ENCODE measurements at regions not wholly inside any gene's neighbourhood (a gene's known extent, or its start where the extent isn't known, plus 50 kb on each side); places are given as distances from the start of the nearest gene placed in this dataset.

GRCh38 chr6:115393821-115394220, 666.9 kb downstream of the FRK start:
- DNase-seq (ENCODE audit: low read depth, low spot score): no peak
- no peak overlapping the region for H3K9ac ChIP-seq (ENCODE audit: insufficient read length)
- H3K4me3 ChIP-seq: no peak overlapping the region
- no peaks in the 10 kb centered on the region for H3K36me3 ChIP-seq (ENCODE audit: insufficient read depth, low read length)
- TF ChIP-seq FOXP2 (optimal IDR thresholded peaks at IDR 0.05; ENCODE audit: control extremely low read depth, extremely low read length, insufficient read depth): no peak
- TF ChIP-seq EZH2 (IDR thresholded peaks at IDR 0.05): no peak
- TF ChIP-seq POLR2AphosphoS5 (IDR thresholded peaks at IDR 0.05; ENCODE audit: borderline replicate concordance, low read depth, low read length): no peak
- H3K27ac ChIP-seq: no peak overlapping the region
- no peaks in the 10 kb centered on the region for H3K9me3 ChIP-seq (ENCODE audit: low read depth, low read length)

DNA sequence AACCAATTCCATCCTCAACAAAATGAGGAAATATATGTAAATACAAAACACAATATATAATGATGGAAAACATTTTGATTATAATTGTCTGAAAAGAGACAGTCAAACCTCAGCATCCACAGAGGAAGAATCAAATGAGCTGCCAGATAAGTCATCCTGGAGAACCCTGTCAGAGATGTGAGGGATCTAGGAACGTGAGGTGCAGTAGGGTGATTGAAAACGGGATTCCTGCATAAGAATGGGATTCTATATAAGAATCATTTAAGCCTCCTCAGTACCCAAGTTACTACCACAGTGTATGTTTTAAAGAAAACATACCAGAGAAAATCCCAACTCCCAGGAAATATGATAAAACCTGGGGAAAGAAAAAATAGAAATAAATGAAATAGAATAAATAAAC, 690.5 kb downstream of the FRK start:
- no peaks in the 10 kb centered on the region for H3K9me3 ChIP-seq (ENCODE audit: low read depth, low read length)
- H3K36me3 ChIP-seq (ENCODE audit: insufficient read depth, low read length): no peaks in the 10 kb centered on the region
- no peak overlapping the region for H3K4me3 ChIP-seq
- TF ChIP-seq FOXP2 (optimal IDR thresholded peaks at IDR 0.05; ENCODE audit: control extremely low read depth, extremely low read length, insufficient read depth): no peak
- no peak overlapping the region for H3K27ac ChIP-seq
- no peak overlapping the region for H3K9ac ChIP-seq (ENCODE audit: insufficient read length)
- no peak for DNase-seq (ENCODE audit: low read depth, low spot score)

- Histone ChIP-seq H3K27ac (no peak overlapping the region), H3K9me3 (ENCODE audit: low read depth, low read length) (no peaks in the 10 kb centered on the region), H3K4me3 (no peak overlapping the region), H3K9ac (ENCODE audit: insufficient read length) (no peak overlapping the region), H3K36me3 (ENCODE audit: insufficient read depth, low read length) (no peaks in the 10 kb centered on the region)
- no peak for DNase-seq (ENCODE audit: low read depth, low spot score)
- TF ChIP-seq FOXP2 (optimal IDR thresholded peaks at IDR 0.05; ENCODE audit: control extremely low read depth, extremely low read length, insufficient read depth) (no peak), POLR2AphosphoS5 (IDR thresholded peaks at IDR 0.05; ENCODE audit: borderline replicate concordance, low read depth, low read length) (no peak), EZH2 (IDR thresholded peaks at IDR 0.05) (no peak)
Observed at GRCh38 chr6:115365783-115366182, 694.9 kb downstream of the FRK start.

GRCh38 chr6:115363379-115363778, 697.3 kb downstream of the FRK start:
- no peaks in the 10 kb centered on the region for H3K9me3 ChIP-seq (ENCODE audit: low read depth, low read length)
- TF ChIP-seq POLR2AphosphoS5 (IDR thresholded peaks at IDR 0.05; ENCODE audit: borderline replicate concordance, low read depth, low read length) (no peak), FOXP2 (optimal IDR thresholded peaks at IDR 0.05; ENCODE audit: control extremely low read depth, extremely low read length, insufficient read depth) (no peak), EZH2 (IDR thresholded peaks at IDR 0.05) (no peak)
- H3K27ac ChIP-seq: no peak overlapping the region
- H3K4me3 ChIP-seq: no peak overlapping the region
- DNase-seq (ENCODE audit: low read depth, low spot score): no peak
- no peaks in the 10 kb centered on the region for H3K36me3 ChIP-seq (ENCODE audit: insufficient read depth, low read length)
- H3K9ac ChIP-seq (ENCODE audit: insufficient read length): no peak overlapping the region

- no peak for DNase-seq (ENCODE audit: low read depth, low spot score)
- TF ChIP-seq POLR2AphosphoS5 (IDR thresholded peaks at IDR 0.05; ENCODE audit: borderline replicate concordance, low read depth, low read length): no peak
- TF ChIP-seq FOXP2 (optimal IDR thresholded peaks at IDR 0.05; ENCODE audit: control extremely low read depth, extremely low read length, insufficient read depth): no peak
- TF ChIP-seq EZH2 (IDR thresholded peaks at IDR 0.05): no peak
- no peak overlapping the region for H3K27ac ChIP-seq
- H3K9me3 ChIP-seq (ENCODE audit: low read depth, low read length): no peaks in the 10 kb centered on the region
- no peak overlapping the region for H3K9ac ChIP-seq (ENCODE audit: insufficient read length)
- H3K36me3 ChIP-seq (ENCODE audit: insufficient read depth, low read length): no peaks in the 10 kb centered on the region
- H3K4me3 ChIP-seq: no peak overlapping the region
Observed at GRCh38 chr6:115362234-115362633, 698.5 kb downstream of the FRK start.

GRCh38 chr6:115360602-115361325, 699.9 kb downstream of the FRK start:
- TF ChIP-seq EZH2 (IDR thresholded peaks at IDR 0.05) (no peak), POLR2AphosphoS5 (IDR thresholded peaks at IDR 0.05; ENCODE audit: borderline replicate concordance, low read depth, low read length) (no peak), FOXP2 (optimal IDR thresholded peaks at IDR 0.05; ENCODE audit: control extremely low read depth, extremely low read length, insufficient read depth) (no peak)
- no peak overlapping the region for H3K27ac ChIP-seq

DNA sequence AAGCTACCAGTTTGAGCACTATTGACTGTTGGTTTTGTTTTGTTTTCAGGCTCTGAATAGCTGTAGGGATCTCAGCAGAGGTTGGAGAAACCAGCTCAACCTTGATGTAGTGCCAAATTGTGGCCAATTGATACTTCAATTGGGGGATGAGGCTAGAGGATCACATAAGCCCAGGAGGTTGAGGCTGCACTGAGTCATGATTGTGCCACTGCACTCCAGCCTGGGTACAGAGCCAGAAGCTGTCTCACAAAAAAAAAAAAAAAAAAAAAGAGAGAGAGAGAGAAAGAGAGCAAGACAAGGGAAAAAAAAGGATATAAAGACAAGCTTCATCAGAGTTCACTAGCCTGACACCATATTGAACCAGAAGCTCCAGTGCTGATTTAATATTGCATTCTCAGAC, 702.1 kb downstream of the FRK start:
- TF ChIP-seq POLR2AphosphoS5 (IDR thresholded peaks at IDR 0.05; ENCODE audit: borderline replicate concordance, low read depth, low read length) (no peak), EZH2 (IDR thresholded peaks at IDR 0.05) (no peak), FOXP2 (optimal IDR thresholded peaks at IDR 0.05; ENCODE audit: control extremely low read depth, extremely low read length, insufficient read depth) (no peak)

More at GRCh38 chr6:115360602-115361325, 699.9 kb downstream of the FRK start:
- Histone ChIP-seq H3K9me3 (ENCODE audit: low read depth, low read length) (no peaks in the 10 kb centered on the region), H3K9ac (ENCODE audit: insufficient read length) (no peak overlapping the region), H3K36me3 (ENCODE audit: insufficient read depth, low read length) (no peaks in the 10 kb centered on the region), H3K4me3 (no peak overlapping the region)
- no peak for DNase-seq (ENCODE audit: low read depth, low spot score)

GRCh38 chr6:115356371-115356770, 704.3 kb downstream of the FRK start:
- no peak for DNase-seq (ENCODE audit: low read depth, low spot score)
- no peak for TF ChIP-seq FOXP2 (optimal IDR thresholded peaks at IDR 0.05; ENCODE audit: control extremely low read depth, extremely low read length, insufficient read depth)
- TF ChIP-seq EZH2 (IDR thresholded peaks at IDR 0.05): no peak
- no peak for TF ChIP-seq POLR2AphosphoS5 (IDR thresholded peaks at IDR 0.05; ENCODE audit: borderline replicate concordance, low read depth, low read length)
- no peak overlapping the region for H3K27ac ChIP-seq

More for the DNA sequence above, 702.1 kb downstream of the FRK start:
- H3K27ac ChIP-seq: no peak overlapping the region
- no peak for DNase-seq (ENCODE audit: low read depth, low spot score)
- no peak overlapping the region for H3K4me3 ChIP-seq
- no peak overlapping the region for H3K9ac ChIP-seq (ENCODE audit: insufficient read length)
- H3K36me3 ChIP-seq (ENCODE audit: insufficient read depth, low read length): no peaks in the 10 kb centered on the region
- H3K9me3 ChIP-seq (ENCODE audit: low read depth, low read length): no peaks in the 10 kb centered on the region

GRCh38 chr6:115323001-115323400, 737.7 kb downstream of the FRK start:
- DNase-seq (ENCODE audit: low read depth, low spot score): no peak
- Histone ChIP-seq H3K9ac (ENCODE audit: insufficient read length) (no peak overlapping the region), H3K36me3 (ENCODE audit: insufficient read depth, low read length) (no peaks in the 10 kb centered on the region), H3K4me3 (no peak overlapping the region), H3K27ac (no peak overlapping the region), H3K9me3 (ENCODE audit: low read depth, low read length) (no peaks in the 10 kb centered on the region)
- TF ChIP-seq POLR2AphosphoS5 (IDR thresholded peaks at IDR 0.05; ENCODE audit: borderline replicate concordance, low read depth, low read length) (no peak), FOXP2 (optimal IDR thresholded peaks at IDR 0.05; ENCODE audit: control extremely low read depth, extremely low read length, insufficient read depth) (no peak), EZH2 (IDR thresholded peaks at IDR 0.05) (no peak)

More at GRCh38 chr6:115356371-115356770, 704.3 kb downstream of the FRK start:
- no peaks in the 10 kb centered on the region for H3K36me3 ChIP-seq (ENCODE audit: insufficient read depth, low read length)
- no peaks in the 10 kb centered on the region for H3K9me3 ChIP-seq (ENCODE audit: low read depth, low read length)
- no peak overlapping the region for H3K4me3 ChIP-seq
- no peak overlapping the region for H3K9ac ChIP-seq (ENCODE audit: insufficient read length)

Data from SK-N-MC (cell line).